SU-DHL-6 (cell line): ENCODE measurements at regions not wholly inside any gene's neighbourhood (a gene's known extent, or its start where the extent isn't known, plus 50 kb on each side); places are given as distances from the start of the nearest gene placed in this dataset.

ENCODE experiments used
- H2AFZ ChIP-seq: fragments of 200-600 bp; sonication (generic); 2 replicates; pipeline ENCODE4 v1.6.1; 2014; ENCODE audit warnings: low read depth, mild to moderate bottlenecking, moderate library complexity, mixed read lengths, antibody characterized with exemption, low read length; ENCODE audit not compliant: severe bottlenecking
- H3F3A ChIP-seq: fragments of 200-600 bp; shearing (Covaris generic); 2 replicates; pipeline ENCODE4 v1.6.0; 2016; ENCODE audit warnings: antibody characterized with exemption, mild to moderate bottlenecking; ENCODE audit not compliant: insufficient read depth
- H3K27ac ChIP-seq: fragments of 200-600 bp; sonication (generic); 2 replicates; pipeline ENCODE4 v1.5.1; 2016; ENCODE audit warnings: low read depth, mild to moderate bottlenecking, low read length, moderate library complexity, mixed read lengths
- H3K27me3 ChIP-seq: fragments of 200-600 bp; sonication (generic), shearing (Covaris generic); 2 replicates; pipeline ENCODE4 v1.6.0; 2014; ENCODE audit warnings: mild to moderate bottlenecking, low read length
- H3K36me3 ChIP-seq: fragments of 200-600 bp; sonication (generic); 2 replicates; pipeline ENCODE4 v1.6.1; 2014; ENCODE audit warnings: mild to moderate bottlenecking, low read length, mixed read lengths
- H3K4me2 ChIP-seq: fragments of 300-600, 200-600 bp; shearing (Covaris generic), sonication (generic); 2 replicates; pipeline ENCODE4 v1.6.0; 2014; ENCODE audit warnings: low read length, low read depth, mild to moderate bottlenecking; ENCODE audit not compliant: poor library complexity, severe bottlenecking
- H3K4me3 ChIP-seq: fragments of 200-600 bp; sonication (generic); 2 replicates; pipeline ENCODE4 v1.5.1; 2014; ENCODE audit warnings: antibody characterized with exemption, low read length, mild to moderate bottlenecking, mixed read lengths; ENCODE audit not compliant: insufficient read depth, poor library complexity, severe bottlenecking
- H3K79me2 ChIP-seq: fragments of 200-600 bp; sonication (generic); 2 replicates; pipeline ENCODE4 v1.6.1; 2014; ENCODE audit warnings: mild to moderate bottlenecking, low read length, moderate library complexity; ENCODE audit not compliant: insufficient read depth
- H3K9ac ChIP-seq: fragments of 200-600 bp; sonication (generic); 2 replicates; pipeline ENCODE4 v1.7.0; 2014; ENCODE audit warnings: mild to moderate bottlenecking, low read length
- H3K9me2 ChIP-seq: fragments of 200-600 bp; sonication (generic); replicated peaks from 2 replicates; pipeline ENCODE4 v1.6.1; 2014; ENCODE audit warnings: low read length; ENCODE audit not compliant: insufficient read depth
- H3K9me3 ChIP-seq: fragments of 200-600 bp; sonication (generic); 2 replicates; pipeline ENCODE4 v1.6.1; 2014; ENCODE audit warnings: low read length, mixed read lengths; ENCODE audit not compliant: insufficient read depth
- H4K20me1 ChIP-seq: fragments of 200-600 bp; sonication (generic); 2 replicates; pipeline ENCODE4 v1.6.1; 2014; ENCODE audit warnings: low read depth, mild to moderate bottlenecking, antibody characterized with exemption, low read length, moderate library complexity, mixed read lengths
- EZH2phosphoT487 ChIP-seq: fragments of 200-600 bp; sonication (generic), shearing (Covaris generic); conservative IDR thresholded peaks from 2 replicates; pipeline ENCODE4 v1.6.1; 2018; ENCODE audit warnings: mild to moderate bottlenecking, antibody characterized with exemption, low read length, moderate library complexity, mixed read lengths
- TF ChIP-seq, protein P1 (sequence below): fragments of 200-600 bp; sonication (generic); IDR thresholded peaks from one replicate; pipeline ENCODE4 v1.5.1; 2017; ENCODE audit warnings: antibody characterized with exemption, mild to moderate bottlenecking, low read length, moderate library complexity; ENCODE audit not compliant: insufficient read depth, poor library complexity, severe bottlenecking

DNA sequence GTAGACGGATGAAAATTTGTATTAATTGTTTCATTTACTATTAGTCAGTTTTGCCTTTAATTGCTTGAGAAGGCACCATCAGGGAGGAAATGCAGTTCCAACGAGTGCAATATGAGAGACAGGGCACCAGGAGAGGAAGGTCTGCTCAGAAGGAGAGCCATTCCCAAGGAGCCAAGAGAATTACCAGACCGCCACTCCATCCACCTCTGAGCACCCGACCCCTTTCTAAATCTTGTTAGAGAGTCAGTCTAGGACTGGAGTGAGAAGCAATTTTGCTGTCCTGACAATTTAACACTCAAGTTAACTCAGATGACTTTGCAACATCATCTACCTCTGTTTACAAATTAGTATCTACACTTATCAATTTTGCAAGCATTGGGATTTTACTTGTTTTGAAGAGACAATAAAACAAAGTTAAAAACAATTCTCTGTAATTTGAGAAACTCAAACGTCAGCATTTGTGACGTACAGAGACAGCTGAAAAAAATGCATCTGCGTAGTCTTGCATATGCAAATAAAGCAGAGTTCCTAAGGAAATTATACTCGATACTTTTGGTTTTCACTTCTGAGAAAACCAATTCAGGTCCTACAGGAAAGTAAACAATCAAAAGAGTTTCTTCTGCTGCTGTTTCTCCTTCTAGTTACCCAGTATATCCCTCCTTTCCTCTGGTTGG lies 1704.7 kb upstream of the TENM3 start:
- H3F3A ChIP-seq, result no peaks in the 10 kb centered on the region
- no peaks in the 10 kb centered on the region for H3K9me3 ChIP-seq
- no peak overlapping the region for H2AFZ ChIP-seq
- no peaks in the 10 kb centered on the region for H4K20me1 ChIP-seq
- H3K79me2 ChIP-seq, result no peaks in the 10 kb centered on the region
- no peaks in the 10 kb centered on the region for H3K9me2 ChIP-seq
- no peak overlapping the region for H3K27ac ChIP-seq
- no peaks in the 10 kb centered on the region for H3K27me3 ChIP-seq
- H3K36me3 ChIP-seq, result no peaks in the 10 kb centered on the region
- no peak overlapping the region for H3K9ac ChIP-seq
- H3K4me3 ChIP-seq, result no peak overlapping the region
- TF ChIP-seq EZH2phosphoT487, result no peak
- TF ChIP-seq, protein P1, sequence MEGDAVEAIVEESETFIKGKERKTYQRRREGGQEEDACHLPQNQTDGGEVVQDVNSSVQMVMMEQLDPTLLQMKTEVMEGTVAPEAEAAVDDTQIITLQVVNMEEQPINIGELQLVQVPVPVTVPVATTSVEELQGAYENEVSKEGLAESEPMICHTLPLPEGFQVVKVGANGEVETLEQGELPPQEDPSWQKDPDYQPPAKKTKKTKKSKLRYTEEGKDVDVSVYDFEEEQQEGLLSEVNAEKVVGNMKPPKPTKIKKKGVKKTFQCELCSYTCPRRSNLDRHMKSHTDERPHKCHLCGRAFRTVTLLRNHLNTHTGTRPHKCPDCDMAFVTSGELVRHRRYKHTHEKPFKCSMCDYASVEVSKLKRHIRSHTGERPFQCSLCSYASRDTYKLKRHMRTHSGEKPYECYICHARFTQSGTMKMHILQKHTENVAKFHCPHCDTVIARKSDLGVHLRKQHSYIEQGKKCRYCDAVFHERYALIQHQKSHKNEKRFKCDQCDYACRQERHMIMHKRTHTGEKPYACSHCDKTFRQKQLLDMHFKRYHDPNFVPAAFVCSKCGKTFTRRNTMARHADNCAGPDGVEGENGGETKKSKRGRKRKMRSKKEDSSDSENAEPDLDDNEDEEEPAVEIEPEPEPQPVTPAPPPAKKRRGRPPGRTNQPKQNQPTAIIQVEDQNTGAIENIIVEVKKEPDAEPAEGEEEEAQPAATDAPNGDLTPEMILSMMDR, result no peak
- H3K4me2 ChIP-seq, result no peak overlapping the region

DNA sequence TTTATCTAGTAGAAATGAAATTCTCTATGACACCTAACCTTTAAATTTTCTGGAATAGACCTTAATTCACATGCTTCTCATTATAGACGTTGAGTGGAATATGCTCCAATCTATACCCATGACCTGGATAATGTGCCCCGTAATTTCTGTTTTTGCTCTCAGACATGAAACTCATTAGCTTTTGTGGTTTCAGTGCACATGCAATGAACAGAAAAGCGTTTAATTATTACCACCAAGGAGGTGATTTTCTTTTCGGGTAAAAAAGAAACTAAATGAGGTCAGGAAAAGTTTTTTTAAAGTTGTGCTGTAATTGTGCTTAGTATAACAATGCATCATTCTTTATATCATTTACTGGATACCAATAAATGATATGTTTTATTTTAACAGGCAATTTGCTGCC lies 1703.9 kb upstream of the TENM3 start:
- H2AFZ ChIP-seq, result no peak overlapping the region

DNA sequence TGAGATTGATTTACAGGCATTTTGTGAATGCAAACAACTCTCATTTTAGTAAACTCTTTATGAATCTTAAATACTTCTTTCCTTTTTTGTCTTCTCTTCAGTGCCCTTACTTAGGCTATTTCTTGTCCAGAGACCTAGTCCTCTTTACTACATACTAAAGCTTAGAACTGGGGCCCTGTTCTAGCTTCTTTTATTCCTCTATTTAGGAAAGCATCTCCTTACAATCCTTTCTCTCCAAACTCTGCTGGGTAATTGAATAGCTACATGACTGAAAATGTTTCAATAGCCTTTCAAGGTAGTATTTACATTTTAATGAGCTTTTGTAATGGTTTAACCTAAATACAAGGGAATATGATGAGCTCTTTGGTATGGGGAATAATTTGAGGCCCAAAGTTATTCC lies 1701.5 kb upstream of the TENM3 start:
- Histone ChIP-seq H3K4me3 (no peak overlapping the region), H3K9me3 (no peaks in the 10 kb centered on the region), H3K4me2 (no peak overlapping the region), H3K27me3 (no peaks in the 10 kb centered on the region), H3F3A (no peaks in the 10 kb centered on the region), H3K79me2 (no peaks in the 10 kb centered on the region), H3K36me3 (no peaks in the 10 kb centered on the region), H4K20me1 (no peaks in the 10 kb centered on the region), H2AFZ (no peak overlapping the region), H3K9ac (no peak overlapping the region), H3K9me2 (no peaks in the 10 kb centered on the region), H3K27ac (no peak overlapping the region)
- TF ChIP-seq, protein P1, result no peak
- no peak for TF ChIP-seq EZH2phosphoT487

More for the DNA sequence above, 1703.9 kb upstream of the TENM3 start:
- TF ChIP-seq, protein P1, result no peak
- no peak for TF ChIP-seq EZH2phosphoT487
- H3K4me3 ChIP-seq, result no peak overlapping the region
- no peaks in the 10 kb centered on the region for H3K9me3 ChIP-seq
- no peaks in the 10 kb centered on the region for H3K79me2 ChIP-seq
- H4K20me1 ChIP-seq, result no peaks in the 10 kb centered on the region
- no peaks in the 10 kb centered on the region for H3K9me2 ChIP-seq
- no peaks in the 10 kb centered on the region for H3K36me3 ChIP-seq
- H3K4me2 ChIP-seq, result no peak overlapping the region
- no peak overlapping the region for H3K9ac ChIP-seq
- no peak overlapping the region for H3K27ac ChIP-seq
- no peaks in the 10 kb centered on the region for H3F3A ChIP-seq
- no peaks in the 10 kb centered on the region for H3K27me3 ChIP-seq
